HL-60 (cell line): ENCODE measurements at regions not wholly inside any gene's neighbourhood (a gene's known extent, or its start where the extent isn't known, plus 50 kb on each side); places are given as distances from the start of the nearest gene placed in this dataset.

ENCODE experiments used
- GABPA ChIP-seq: IDR thresholded peaks from 2 replicates; pipeline ENCODE4 v1.6.1; 2012; ENCODE audit warnings: low read depth
- POLR2AphosphoS5 ChIP-seq: IDR thresholded peaks from 2 replicates; pipeline ENCODE4 v1.6.1; 2012; ENCODE audit warnings: low read depth
- TF ChIP-seq, protein P1 (sequence below): IDR thresholded peaks from one replicate; pipeline ENCODE4 v1.5.1; 2011; ENCODE audit warnings: low read length, control low read depth, inconsistent platforms; ENCODE audit not compliant: insufficient read depth

DNA sequence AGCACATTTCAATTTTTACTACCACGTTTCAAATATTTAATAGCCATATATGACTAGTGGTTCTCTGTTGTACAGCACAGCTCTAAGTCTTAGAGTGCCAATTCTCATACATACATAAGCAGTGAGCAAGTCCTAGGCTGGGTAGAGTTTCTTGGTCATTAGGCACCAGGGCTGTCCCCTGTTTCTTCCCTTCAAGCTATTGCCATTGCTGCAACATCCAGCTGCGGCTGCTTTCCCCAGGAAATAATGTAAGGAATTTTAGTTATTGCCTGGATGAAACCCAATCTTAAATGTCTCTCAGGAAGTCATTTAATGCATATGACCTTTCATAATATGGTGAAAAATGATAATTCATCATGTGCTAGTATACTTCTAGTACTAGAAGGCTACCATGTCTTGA is 74.1 kb upstream of the PPP3CA start:
- TF ChIP-seq POLR2AphosphoS5 (no peak), GABPA (no peak)
- TF ChIP-seq, protein P1, sequence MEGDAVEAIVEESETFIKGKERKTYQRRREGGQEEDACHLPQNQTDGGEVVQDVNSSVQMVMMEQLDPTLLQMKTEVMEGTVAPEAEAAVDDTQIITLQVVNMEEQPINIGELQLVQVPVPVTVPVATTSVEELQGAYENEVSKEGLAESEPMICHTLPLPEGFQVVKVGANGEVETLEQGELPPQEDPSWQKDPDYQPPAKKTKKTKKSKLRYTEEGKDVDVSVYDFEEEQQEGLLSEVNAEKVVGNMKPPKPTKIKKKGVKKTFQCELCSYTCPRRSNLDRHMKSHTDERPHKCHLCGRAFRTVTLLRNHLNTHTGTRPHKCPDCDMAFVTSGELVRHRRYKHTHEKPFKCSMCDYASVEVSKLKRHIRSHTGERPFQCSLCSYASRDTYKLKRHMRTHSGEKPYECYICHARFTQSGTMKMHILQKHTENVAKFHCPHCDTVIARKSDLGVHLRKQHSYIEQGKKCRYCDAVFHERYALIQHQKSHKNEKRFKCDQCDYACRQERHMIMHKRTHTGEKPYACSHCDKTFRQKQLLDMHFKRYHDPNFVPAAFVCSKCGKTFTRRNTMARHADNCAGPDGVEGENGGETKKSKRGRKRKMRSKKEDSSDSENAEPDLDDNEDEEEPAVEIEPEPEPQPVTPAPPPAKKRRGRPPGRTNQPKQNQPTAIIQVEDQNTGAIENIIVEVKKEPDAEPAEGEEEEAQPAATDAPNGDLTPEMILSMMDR, result no peak
